MM.1S (cell line): ENCODE measurements at regions not wholly inside any gene's neighbourhood (a gene's known extent, or its start where the extent isn't known, plus 50 kb on each side); places are given as distances from the start of the nearest gene placed in this dataset.

ENCODE experiments used
- CTCF ChIP-seq: fragments of 300-600 bp; sonication (generic); IDR thresholded peaks from 2 replicates; pipeline ENCODE4 v1.5.1; 2016; ENCODE audit warnings: antibody characterized with exemption, low read length, mixed read lengths
- EZH2 ChIP-seq: fragments of 300-600 bp; sonication (generic); optimal IDR thresholded peaks from 2 replicates; pipeline ENCODE3; 2017; ENCODE audit warnings: low read depth, mild to moderate bottlenecking, antibody characterized with exemption, low read length, mixed read lengths

DNA sequence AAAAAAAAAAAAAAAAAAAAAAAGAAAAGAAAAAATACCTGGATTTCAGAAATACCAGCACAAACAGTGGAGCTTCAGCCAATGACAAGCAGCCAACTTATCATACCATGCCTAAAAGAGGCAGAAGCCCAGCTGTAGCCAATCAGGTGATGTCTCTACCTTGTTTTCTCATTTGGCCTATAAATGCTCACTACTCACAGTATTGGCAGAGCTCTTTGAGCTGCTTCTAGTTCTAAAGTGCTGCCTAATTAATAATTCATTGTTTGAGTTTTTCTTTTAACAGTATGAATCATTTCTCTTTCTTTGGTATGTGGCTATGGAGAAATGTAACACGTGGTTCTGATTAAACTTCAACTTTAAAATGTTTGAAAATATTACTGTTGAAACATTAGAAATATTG, 188.8 kb upstream of the TECRL start:
- TF ChIP-seq CTCF (no peak), EZH2 (no peak)
